AG09319 (cell line): ENCODE measurements at regions not wholly inside any gene's neighbourhood (a gene's known extent, or its start where the extent isn't known, plus 50 kb on each side); places are given as distances from the start of the nearest gene placed in this dataset.

Experiments
- DNase-seq: peaks from one replicate; pipeline ENCODE4 v3.0.0-alpha.2; 2010; ENCODE audit warnings: low read depth; ENCODE audit errors: extremely low read depth
- TF ChIP-seq, protein P1 (sequence below): IDR thresholded peaks from 2 replicates; pipeline ENCODE4 v1.5.1; 2011; ENCODE audit warnings: low read depth, mild to moderate bottlenecking, inconsistent platforms, low read length, moderate library complexity

DNA sequence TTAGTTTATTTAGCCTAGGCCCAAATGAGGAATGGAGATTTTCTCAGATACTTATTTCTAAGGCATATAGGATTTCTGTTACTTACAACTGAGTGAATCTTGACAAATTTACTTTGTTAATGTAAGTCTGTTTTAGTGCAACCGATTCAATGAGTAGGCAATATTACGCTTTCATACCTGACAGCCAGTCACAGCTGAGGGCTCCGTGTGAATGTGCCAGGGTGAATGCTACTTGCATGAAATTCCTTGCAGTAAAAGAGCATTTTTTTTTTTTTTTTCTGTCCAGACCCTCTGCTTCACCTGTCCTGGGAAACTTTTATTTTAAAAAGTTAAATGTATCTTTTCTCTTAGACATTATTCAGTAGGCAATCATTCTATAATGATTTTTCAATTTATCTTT is 1100.0 kb downstream of the FAT4 start:
- TF ChIP-seq, protein P1, sequence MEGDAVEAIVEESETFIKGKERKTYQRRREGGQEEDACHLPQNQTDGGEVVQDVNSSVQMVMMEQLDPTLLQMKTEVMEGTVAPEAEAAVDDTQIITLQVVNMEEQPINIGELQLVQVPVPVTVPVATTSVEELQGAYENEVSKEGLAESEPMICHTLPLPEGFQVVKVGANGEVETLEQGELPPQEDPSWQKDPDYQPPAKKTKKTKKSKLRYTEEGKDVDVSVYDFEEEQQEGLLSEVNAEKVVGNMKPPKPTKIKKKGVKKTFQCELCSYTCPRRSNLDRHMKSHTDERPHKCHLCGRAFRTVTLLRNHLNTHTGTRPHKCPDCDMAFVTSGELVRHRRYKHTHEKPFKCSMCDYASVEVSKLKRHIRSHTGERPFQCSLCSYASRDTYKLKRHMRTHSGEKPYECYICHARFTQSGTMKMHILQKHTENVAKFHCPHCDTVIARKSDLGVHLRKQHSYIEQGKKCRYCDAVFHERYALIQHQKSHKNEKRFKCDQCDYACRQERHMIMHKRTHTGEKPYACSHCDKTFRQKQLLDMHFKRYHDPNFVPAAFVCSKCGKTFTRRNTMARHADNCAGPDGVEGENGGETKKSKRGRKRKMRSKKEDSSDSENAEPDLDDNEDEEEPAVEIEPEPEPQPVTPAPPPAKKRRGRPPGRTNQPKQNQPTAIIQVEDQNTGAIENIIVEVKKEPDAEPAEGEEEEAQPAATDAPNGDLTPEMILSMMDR = no peak
- DNase-seq = no peak

DNA sequence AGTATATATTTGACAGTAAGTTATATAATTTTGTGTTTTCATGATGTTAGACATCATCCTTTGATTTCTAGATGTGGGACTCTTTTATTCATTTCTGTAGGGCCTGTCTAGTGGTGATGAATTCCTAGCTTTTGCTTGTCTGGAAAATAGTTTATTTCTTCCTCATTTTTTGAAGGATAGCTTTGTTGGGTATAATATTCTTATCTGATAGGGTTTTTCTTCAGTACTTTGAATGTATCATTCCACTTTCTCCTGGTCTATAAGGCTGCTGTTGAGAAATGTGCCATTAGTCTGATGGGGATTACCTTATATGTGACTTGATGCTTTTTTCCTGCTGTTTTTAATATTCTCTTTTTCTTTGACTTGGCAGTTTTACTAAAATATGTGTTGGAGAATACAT is 1104.5 kb downstream of the FAT4 start:
- no peak for DNase-seq
- TF ChIP-seq, protein P1 = no peak

DNA sequence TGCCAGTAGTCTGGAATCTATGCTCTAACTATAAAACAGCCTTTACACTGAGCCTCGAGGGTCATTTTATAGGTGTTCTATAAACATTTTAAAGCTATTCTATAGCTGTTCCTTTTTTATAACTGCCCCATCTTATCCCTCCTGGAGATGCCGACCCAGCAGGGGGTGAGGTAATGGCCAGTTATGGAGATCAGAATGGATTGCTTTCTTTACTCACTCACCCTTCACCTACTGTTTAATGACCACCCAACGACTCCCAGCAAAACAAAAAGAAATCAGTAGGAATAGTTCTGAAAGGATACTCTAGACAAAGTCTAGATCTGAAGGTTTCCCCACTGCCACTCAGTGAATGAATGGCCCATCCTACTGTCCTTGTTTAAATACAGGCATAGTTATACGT is 1113.1 kb downstream of the FAT4 start:
- TF ChIP-seq, protein P1 = no peak
- no peak for DNase-seq

DNA sequence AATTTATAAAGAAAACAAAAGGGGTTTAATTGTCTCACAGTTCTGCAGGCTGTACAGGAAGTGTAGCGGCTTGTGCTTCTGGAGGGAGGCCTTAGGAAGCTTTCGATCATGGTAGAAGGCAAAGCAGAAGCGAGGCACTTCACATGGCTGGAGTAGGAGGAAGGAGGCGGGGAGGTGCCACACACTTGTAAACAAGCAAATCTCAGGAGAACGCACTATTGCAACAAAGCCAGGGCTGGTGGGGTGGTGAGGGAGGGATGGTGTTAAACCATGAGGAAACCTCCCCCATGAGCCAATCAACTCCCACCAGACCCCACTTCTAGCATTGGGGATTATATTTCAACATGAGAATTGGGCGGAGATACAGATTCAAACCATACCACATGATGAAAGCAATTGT is 1116.3 kb downstream of the FAT4 start:
- TF ChIP-seq, protein P1 = no peak
- no peak for DNase-seq

DNA sequence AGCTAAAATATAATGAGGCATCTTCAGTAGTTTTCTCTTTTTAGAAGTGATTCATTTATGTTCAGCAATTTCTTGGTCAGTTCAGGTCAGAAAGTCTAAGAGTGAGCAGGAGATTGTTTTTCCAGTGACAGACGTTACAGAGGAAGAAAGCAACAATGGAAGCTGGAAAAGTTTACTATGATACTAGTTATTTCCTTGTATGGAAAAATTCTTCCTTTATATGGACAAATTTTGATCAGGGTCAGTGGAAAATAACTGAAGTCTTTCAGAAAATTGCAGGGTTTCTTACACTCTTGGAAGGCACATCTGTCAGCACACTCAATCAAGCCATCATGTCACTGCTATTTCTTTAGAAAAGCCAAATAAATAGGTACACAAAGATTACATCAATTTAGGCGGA is 1120.7 kb downstream of the FAT4 start:
- no peak for DNase-seq
- TF ChIP-seq, protein P1 = no peak

DNA sequence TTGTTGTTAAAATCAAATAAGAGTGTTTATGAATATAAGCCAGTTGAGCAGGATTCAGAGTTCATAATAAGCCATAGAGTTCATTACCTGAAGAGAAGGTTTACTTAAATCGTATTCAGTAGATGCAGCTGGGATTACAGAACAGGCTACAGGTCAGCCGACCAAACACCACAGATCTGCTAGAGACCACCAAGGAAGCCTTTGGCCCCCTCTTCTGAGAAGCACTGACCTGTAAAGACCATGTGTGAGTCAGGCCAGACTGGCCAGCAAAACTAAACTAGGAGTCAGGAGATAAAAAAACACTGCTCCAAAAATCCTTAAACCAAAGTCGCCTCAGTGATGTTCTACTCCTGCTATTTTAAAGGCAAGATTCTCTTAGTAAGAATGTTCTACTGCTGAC is 1125.5 kb downstream of the FAT4 start:
- TF ChIP-seq, protein P1 = no peak

DNA sequence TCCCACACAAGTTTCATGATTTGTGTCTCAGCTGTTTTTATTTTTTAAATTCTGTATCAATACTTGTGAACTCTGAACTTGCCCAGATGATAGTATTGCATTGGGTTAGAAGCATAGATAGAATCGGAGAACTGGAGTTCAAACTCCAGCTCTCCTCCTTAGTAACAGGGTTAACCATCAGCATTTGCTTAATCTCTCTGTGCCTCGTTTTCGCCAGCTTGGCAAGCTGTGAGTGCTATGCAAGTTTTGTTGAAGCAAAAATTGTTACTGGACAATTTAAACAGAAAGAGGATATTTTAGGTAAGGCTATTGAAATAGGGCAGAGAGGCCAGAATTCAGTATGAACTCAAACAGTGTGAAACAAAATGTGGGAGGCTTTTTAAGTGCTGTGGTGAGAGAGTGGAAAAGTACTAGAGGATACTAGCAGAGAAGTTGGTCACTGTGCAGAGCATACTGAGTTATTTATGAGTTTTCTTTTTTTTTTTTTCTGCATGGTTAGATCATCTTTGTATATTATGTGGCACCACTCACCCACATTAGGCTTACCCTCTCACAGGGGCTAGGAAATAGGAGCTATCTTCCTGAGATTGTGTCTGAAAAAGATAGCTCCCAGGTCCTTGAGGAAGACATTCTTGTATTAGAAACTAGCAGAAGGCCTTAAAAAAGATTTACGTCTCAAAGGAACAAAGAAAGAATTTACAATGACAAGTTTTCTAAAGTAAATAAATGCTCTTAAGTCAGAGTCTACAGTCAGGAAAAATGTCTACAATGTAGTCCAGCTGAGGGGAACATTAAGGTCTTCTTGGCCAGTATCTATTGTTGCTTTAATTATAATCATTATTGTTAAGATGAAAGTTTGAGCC is 1126.6 kb downstream of the FAT4 start:
- no peak for DNase-seq
- TF ChIP-seq, protein P1 = no peak

More for the DNA sequence above, 1125.5 kb downstream of the FAT4 start:
- no peak for DNase-seq
